Neural cell (in vitro differentiated cells): ENCODE measurements at regions not wholly inside any gene's neighbourhood (a gene's known extent, or its start where the extent isn't known, plus 50 kb on each side); places are given as distances from the start of the nearest gene placed in this dataset.
"Not testable (repeated sequence)": the region's sequence is repeated elsewhere in the genome, so short reads cannot be mapped to it uniquely, and the experiment has no call there.

Experiments
- H2AFZ ChIP-seq: fragments of 200-600, 300-800 bp; sonication (generic), shearing (Covaris generic); 2 replicates; pipeline ENCODE4 v1.6.0; 2014; ENCODE audit warnings: low read depth, mild to moderate bottlenecking, antibody characterized with exemption, low read length, moderate library complexity
- H3F3A ChIP-seq: fragments of 200-600 bp; shearing (Covaris generic); 2 replicates; pipeline ENCODE4 v1.6.1; 2016; ENCODE audit warnings: mild to moderate bottlenecking, moderate library complexity, mixed read lengths, antibody characterized with exemption, low read length; ENCODE audit not compliant: insufficient read depth, poor library complexity, severe bottlenecking
- H3K27ac ChIP-seq: fragments of 200-600, 300-800 bp; sonication (generic), shearing (Covaris generic); 2 replicates; pipeline ENCODE4 v1.5.1; 2014; ENCODE audit warnings: mild to moderate bottlenecking, low read length, moderate library complexity
- H3K27me3 ChIP-seq: fragments of 300-800, 200-600 bp; sonication (generic), shearing (Covaris generic); 2 replicates; pipeline ENCODE4 v1.6.0; 2014; ENCODE audit warnings: mild to moderate bottlenecking, low read depth, low read length, moderate library complexity; ENCODE audit not compliant: insufficient read depth
- H3K36me3 ChIP-seq: fragments of 300-800, 200-600 bp; sonication (generic), shearing (Covaris generic); 2 replicates; pipeline ENCODE4 v1.5.1; 2014; ENCODE audit warnings: mild to moderate bottlenecking, antibody characterized with exemption, low read length, moderate library complexity; ENCODE audit not compliant: insufficient read depth
- H3K4me2 ChIP-seq: fragments of 300-800, 200-600 bp; sonication (generic), shearing (Covaris generic); 2 replicates; pipeline ENCODE4 v1.6.0; 2014; ENCODE audit warnings: mild to moderate bottlenecking, low read length
- H3K4me3 ChIP-seq: fragments of 300-800, 200-600 bp; sonication (generic), shearing (Covaris generic); 2 replicates; pipeline ENCODE4 v1.5.1; 2014; ENCODE audit warnings: mild to moderate bottlenecking, low read length, moderate library complexity
- H3K79me2 ChIP-seq: fragments of 200-600 bp; shearing (Covaris generic); replicated peaks from 2 replicates; pipeline ENCODE4 v1.6.0; 2014; ENCODE audit warnings: mild to moderate bottlenecking, low read length, moderate library complexity; ENCODE audit not compliant: insufficient read depth
- H3K9ac ChIP-seq: fragments of 300-800, 200-600 bp; sonication (generic), shearing (Covaris generic); 2 replicates; pipeline ENCODE4 v1.6.1; 2016; ENCODE audit warnings: mild to moderate bottlenecking, low read length, mixed read lengths
- H3K9me2 ChIP-seq: fragments of 200-600 bp; shearing (Covaris generic); 2 replicates; pipeline ENCODE4 v1.6.1; 2016; ENCODE audit warnings: mild to moderate bottlenecking, low read length, mixed read lengths; ENCODE audit not compliant: insufficient read depth
- H3K9me3 ChIP-seq: fragments of 200-600, 300-800 bp; sonication (generic), shearing (Covaris generic); 2 replicates; pipeline ENCODE4 v1.6.1; 2016; ENCODE audit warnings: mild to moderate bottlenecking, mixed run types, low read length, moderate library complexity, mixed read lengths
- H4K20me1 ChIP-seq: fragments of 200-600 bp; shearing (Covaris generic); 2 replicates; pipeline ENCODE4 v1.6.1; 2016; ENCODE audit warnings: mild to moderate bottlenecking, mixed run types; ENCODE audit not compliant: insufficient read depth
- CTCF ChIP-seq: fragments of 450-650 bp; IDR thresholded peaks from 2 replicates; pipeline ENCODE4 v1.5.1; 2014; ENCODE audit warnings: antibody characterized with exemption, mild to moderate bottlenecking, moderate library complexity; ENCODE audit not compliant: poor library complexity, severe bottlenecking
- EP300 ChIP-seq: fragments of 450-650 bp; conservative IDR thresholded peaks from 2 replicates; pipeline ENCODE4 v1.6.1; 2014; ENCODE audit warnings: antibody characterized with exemption, mild to moderate bottlenecking, moderate library complexity; ENCODE audit not compliant: poor library complexity, severe bottlenecking
- EZH2 ChIP-seq: fragments of 200-600, 300-800 bp; shearing (Covaris generic), sonication (generic); IDR thresholded peaks from 2 replicates; pipeline ENCODE4 v1.6.1; 2014; ENCODE audit warnings: antibody characterized with exemption, low read length, borderline replicate concordance, mild to moderate bottlenecking; ENCODE audit not compliant: insufficient read depth, poor library complexity, severe bottlenecking
- MXI1 ChIP-seq: fragments of 450-650 bp; conservative IDR thresholded peaks from 2 replicates; pipeline ENCODE4 v1.6.1; 2014; ENCODE audit warnings: antibody characterized with exemption, mild to moderate bottlenecking; ENCODE audit not compliant: poor library complexity, severe bottlenecking
- POLR2AphosphoS5 ChIP-seq: IDR thresholded peaks from 2 replicates; pipeline ENCODE4 v1.6.1; 2012
- RAD21 ChIP-seq: fragments of 450-650 bp; conservative IDR thresholded peaks from 2 replicates; pipeline ENCODE4 v1.6.1; 2014; ENCODE audit warnings: antibody characterized with exemption, mild to moderate bottlenecking, moderate library complexity
- REST ChIP-seq: IDR thresholded peaks from 2 replicates; pipeline ENCODE4 v1.6.1; 2012; ENCODE audit warnings: borderline replicate concordance
- SMC3 ChIP-seq: fragments of 450-650 bp; conservative IDR thresholded peaks from 2 replicates; pipeline ENCODE4 v1.6.1; 2014; ENCODE audit warnings: antibody characterized with exemption, mild to moderate bottlenecking, moderate library complexity; ENCODE audit not compliant: poor library complexity
- TAF1 ChIP-seq: IDR thresholded peaks from 2 replicates; pipeline ENCODE4 v1.6.1; 2012; ENCODE audit warnings: low read depth

- no peaks in the 10 kb centered on the region for H3K9me3 ChIP-seq
- TF ChIP-seq SMC3 = no peak
- no peak for TF ChIP-seq POLR2AphosphoS5
- no peak for TF ChIP-seq REST
- no peak for TF ChIP-seq TAF1
- no peak for TF ChIP-seq EZH2
- H3K79me2 ChIP-seq = no peaks in the 10 kb centered on the region
- H2AFZ ChIP-seq = no peak overlapping the region
- no peak overlapping the region for H3K4me3 ChIP-seq
- H3K4me2 ChIP-seq = no peak overlapping the region
- H3K27me3 ChIP-seq = no peaks in the 10 kb centered on the region
- H3K9me2 ChIP-seq = no peaks in the 10 kb centered on the region
- no peaks in the 10 kb centered on the region for H3K36me3 ChIP-seq
- H3K9ac ChIP-seq = no peak overlapping the region
- no peaks in the 10 kb centered on the region for H4K20me1 ChIP-seq
- H3F3A ChIP-seq = no peaks in the 10 kb centered on the region
- no peak overlapping the region for H3K27ac ChIP-seq
Observed at GRCh38 chr6:166235666-166236292, 68.1 kb upstream of the TBXT start.

GRCh38 chr6:166231181-166231580, 63.5 kb upstream of the TBXT start:
- H2AFZ ChIP-seq, H4K20me1 ChIP-seq, H3K27me3 ChIP-seq, H3K4me2 ChIP-seq, H3K79me2 ChIP-seq, H3K9me3 ChIP-seq, H3K36me3 ChIP-seq, H3K9ac ChIP-seq, H3K9me2 ChIP-seq, H3K4me3 ChIP-seq, H3F3A ChIP-seq, H3K27ac ChIP-seq: not testable (repeated sequence)

- Histone ChIP-seq H3K4me2 (no peak overlapping the region), H3K4me3 (no peak overlapping the region), H2AFZ (no peak overlapping the region), H3K9me3 (no peaks in the 10 kb centered on the region), H3K79me2 (no peaks in the 10 kb centered on the region), H4K20me1 (no peaks in the 10 kb centered on the region), H3K9ac (no peak overlapping the region), H3K27ac (no peak overlapping the region), H3K9me2 (no peaks in the 10 kb centered on the region), H3K27me3 (no peaks in the 10 kb centered on the region), H3F3A (no peaks in the 10 kb centered on the region), H3K36me3 (no peaks in the 10 kb centered on the region)
- TF ChIP-seq EP300 (no peak), TAF1 (no peak), EZH2 (no peak), MXI1 (no peak), REST (no peak), POLR2AphosphoS5 (no peak), CTCF (no peak), RAD21 (no peak), SMC3 (no peak)
Observed at GRCh38 chr6:166228839-166229528, 61.3 kb upstream of the TBXT start.
